Natural killer cell treated with Interleukin-12 subunit alpha and Interleukin-12 subunit beta and Interleukin-15 and Interleukin-18, amount 100 ng/mL, for 72 hours (primary cell): ENCODE measurements at regions not wholly inside any gene's neighbourhood (a gene's known extent, or its start where the extent isn't known, plus 50 kb on each side); places are given as distances from the start of the nearest gene placed in this dataset.

Source experiments
- ATAC-seq, 2 donors: fragments of 150-1000 bp; cut with Tn5 transposase in 1 of 2; sonication (Bioruptor Pico), chemical (Tn5 transposase) in 1 of 2; 2 replicates each; pipeline ENCODE4 v1.10.0; 2021
- DNase-seq: peaks from one replicate; pipeline ENCODE4 v3.0.0; 2022; ENCODE audit warnings: low spot score
- H3K27ac Mint-ChIP-seq, 2 donors: 1 replicate in 1 of 2; 2 replicates in 1 of 2; pipeline ENCODE4 v1.8.0; 2022; ENCODE audit warnings: mixed read lengths in 2 of 2, mild to moderate bottlenecking in 1 of 2, moderate library complexity in 1 of 2
- H3K27me3 Mint-ChIP-seq, 2 donors: 1 replicate in 1 of 2; 2 replicates in 1 of 2; pipeline ENCODE4 v1.8.0; 2022; ENCODE audit warnings: mixed read lengths in 2 of 2
- H3K36me3 Mint-ChIP-seq: one replicate; pipeline ENCODE4 v1.8.0; 2022; ENCODE audit warnings: mixed read lengths
- H3K4me1 Mint-ChIP-seq, 2 donors: 1 replicate in 1 of 2; 2 replicates in 1 of 2; pipeline ENCODE4 v1.8.0; 2022; ENCODE audit warnings: low read depth in 2 of 2, mixed read lengths in 2 of 2, mild to moderate bottlenecking in 1 of 2
- H3K4me3 Mint-ChIP-seq: one replicate; pipeline ENCODE4 v1.8.0; 2022; ENCODE audit warnings: mixed read lengths
- H3K9me3 Mint-ChIP-seq: 2 replicates; pipeline ENCODE4 v1.8.0; 2022; ENCODE audit warnings: mixed read lengths

GRCh38 chr10:3432081-3432825 lies 259.7 kb upstream of the PITRM1 start:
- Mint-ChIP-seq H3K27ac (no peak overlapping the region), H3K4me1 (peaks cover 3 to 14% of the 10 kb centered on the region in 2 donors), H3K4me3 (no peak overlapping the region), H3K36me3 (peaks cover 17% of the 10 kb centered on the region), H3K9me3 (no peaks in the 10 kb centered on the region), H3K27me3 (peaks cover 5 to 9% of the 10 kb centered on the region in 2 donors)
- ATAC-seq (no peak), DNase-seq (no peak)

GRCh38 chr10:3430501-3430900 lies 257.9 kb upstream of the PITRM1 start:
- Mint-ChIP-seq H3K36me3 (peaks cover 17% of the 10 kb centered on the region), H3K27ac (no peak overlapping the region), H3K9me3 (no peaks in the 10 kb centered on the region), H3K4me3 (no peak overlapping the region), H3K27me3 (peaks cover 0 to 3% of the 10 kb centered on the region in 2 donors), H3K4me1 (peaks cover 3 to 14% of the 10 kb centered on the region in 2 donors)
- ATAC-seq = no peak
- no peak for DNase-seq

GRCh38 chr10:3429676-3430075 lies 257.1 kb upstream of the PITRM1 start:
- H3K36me3 Mint-ChIP-seq = peaks cover 17% of the 10 kb centered on the region
- peaks cover 0 to 3% of the 10 kb centered on the region in 2 donors for H3K27me3 Mint-ChIP-seq
- ATAC-seq = no peak
- H3K4me3 Mint-ChIP-seq = no peak overlapping the region
- H3K27ac Mint-ChIP-seq = no peak overlapping the region
- peaks cover 3 to 14% of the 10 kb centered on the region in 2 donors for H3K4me1 Mint-ChIP-seq
- no peak for DNase-seq
- no peaks in the 10 kb centered on the region for H3K9me3 Mint-ChIP-seq

GRCh38 chr10:3428826-3429225 lies 256.2 kb upstream of the PITRM1 start:
- no peak overlapping the region for H3K27ac Mint-ChIP-seq
- H3K4me1 Mint-ChIP-seq = peaks cover 3 to 21% of the 10 kb centered on the region in 2 donors
- H3K36me3 Mint-ChIP-seq = peaks cover 17% of the 10 kb centered on the region
- H3K9me3 Mint-ChIP-seq = no peaks in the 10 kb centered on the region
- no peak overlapping the region for H3K4me3 Mint-ChIP-seq
- ATAC-seq (no peak), DNase-seq (no peak)
- peaks cover 0 to 3% of the 10 kb centered on the region in 2 donors for H3K27me3 Mint-ChIP-seq

GRCh38 chr10:3427950-3428354 lies 255.4 kb upstream of the PITRM1 start:
- H3K36me3 Mint-ChIP-seq = peaks cover 17% of the 10 kb centered on the region
- no peaks in the 10 kb centered on the region for H3K9me3 Mint-ChIP-seq
- DNase-seq (no peak), ATAC-seq (no peak)
- no peak overlapping the region for H3K4me3 Mint-ChIP-seq
- H3K4me1 Mint-ChIP-seq = peaks cover 3 to 28% of the 10 kb centered on the region in 2 donors
- H3K27ac Mint-ChIP-seq = no peak overlapping the region
- peaks cover 0 to 8% of the 10 kb centered on the region in 2 donors for H3K27me3 Mint-ChIP-seq

GRCh38 chr10:3427347-3427746 lies 254.8 kb upstream of the PITRM1 start:
- Mint-ChIP-seq H3K27me3 (peaks cover 0 to 8% of the 10 kb centered on the region in 2 donors), H3K9me3 (no peaks in the 10 kb centered on the region), H3K27ac (no peak overlapping the region), H3K4me3 (no peak overlapping the region), H3K36me3 (peaks cover 17% of the 10 kb centered on the region), H3K4me1 (peaks cover 3 to 33% of the 10 kb centered on the region in 2 donors)
- ATAC-seq (no peak), DNase-seq (no peak)

GRCh38 chr10:3426190-3426845 lies 253.7 kb upstream of the PITRM1 start:
- DNase-seq (no peak), ATAC-seq (no peak)
- no peak overlapping the region for H3K27ac Mint-ChIP-seq
- H3K4me1 Mint-ChIP-seq = peaks cover 8 to 42% of the 10 kb centered on the region in 2 donors
- H3K4me3 Mint-ChIP-seq = no peak overlapping the region
- H3K27me3 Mint-ChIP-seq = peaks cover 0 to 8% of the 10 kb centered on the region in 2 donors
- H3K9me3 Mint-ChIP-seq = no peaks in the 10 kb centered on the region
- peaks cover 17% of the 10 kb centered on the region for H3K36me3 Mint-ChIP-seq

GRCh38 chr10:3425716-3426115 lies 253.1 kb upstream of the PITRM1 start:
- H3K4me1 Mint-ChIP-seq = peaks cover 10 to 43% of the 10 kb centered on the region in 2 donors
- ATAC-seq (no peak), DNase-seq (no peak)
- peaks cover 0 to 9% of the 10 kb centered on the region in 2 donors for H3K27me3 Mint-ChIP-seq
- H3K27ac Mint-ChIP-seq = no peak overlapping the region
- H3K36me3 Mint-ChIP-seq = peaks cover 11% of the 10 kb centered on the region
- no peaks in the 10 kb centered on the region for H3K9me3 Mint-ChIP-seq
- H3K4me3 Mint-ChIP-seq = no peak overlapping the region

- H3K4me1 Mint-ChIP-seq = peaks cover 12 to 44% of the 10 kb centered on the region in 2 donors
- no peak for DNase-seq
- H3K27me3 Mint-ChIP-seq = peaks cover 0 to 13% of the 10 kb centered on the region in 2 donors
- H3K36me3 Mint-ChIP-seq = peaks cover 7% of the 10 kb centered on the region
- no peak overlapping the region for H3K27ac Mint-ChIP-seq
- H3K4me3 Mint-ChIP-seq = no peak overlapping the region
- no peak for ATAC-seq
- H3K9me3 Mint-ChIP-seq = no peaks in the 10 kb centered on the region
Observed at GRCh38 chr10:3425261-3425660, 252.7 kb upstream of the PITRM1 start.

- Mint-ChIP-seq H3K4me3 (no peak overlapping the region), H3K27ac (no peak overlapping the region), H3K4me1 (peaks cover 22 to 48% of the 10 kb centered on the region in 2 donors), H3K36me3 (no peaks in the 10 kb centered on the region), H3K9me3 (no peaks in the 10 kb centered on the region), H3K27me3 (peaks cover 0 to 12% of the 10 kb centered on the region in 2 donors)
- ATAC-seq = no peak
- no peak for DNase-seq
Observed at GRCh38 chr10:3424111-3424851, 251.7 kb upstream of the PITRM1 start.

- no peaks in the 10 kb centered on the region for H3K36me3 Mint-ChIP-seq
- H3K9me3 Mint-ChIP-seq = no peaks in the 10 kb centered on the region
- DNase-seq (no peak), ATAC-seq (no peak)
- H3K4me3 Mint-ChIP-seq = no peak overlapping the region
- H3K27me3 Mint-ChIP-seq = peaks cover 0 to 13% of the 10 kb centered on the region in 2 donors
- H3K4me1 Mint-ChIP-seq = peaks cover 22 to 50% of the 10 kb centered on the region in 2 donors
- no peak overlapping the region for H3K27ac Mint-ChIP-seq
Observed at GRCh38 chr10:3423384-3423783, 250.8 kb upstream of the PITRM1 start.

- ATAC-seq = no peak
- H3K27ac Mint-ChIP-seq = peak overlapping the region; percentile 57 to 60
- H3K36me3 Mint-ChIP-seq = no peaks in the 10 kb centered on the region
- no peak for DNase-seq
- peaks cover 0 to 15% of the 10 kb centered on the region in 2 donors for H3K27me3 Mint-ChIP-seq
- peaks cover 22 to 57% of the 10 kb centered on the region in 2 donors for H3K4me1 Mint-ChIP-seq
- H3K9me3 Mint-ChIP-seq = no peaks in the 10 kb centered on the region
- peak overlapping the region; percentile 68 for H3K4me3 Mint-ChIP-seq
Observed at GRCh38 chr10:3422282-3422681, 249.7 kb upstream of the PITRM1 start.

GRCh38 chr10:3421537-3422257 lies 249.1 kb upstream of the PITRM1 start:
- Mint-ChIP-seq H3K27me3 (peaks cover 0 to 15% of the 10 kb centered on the region in 2 donors), H3K27ac (peak overlapping the region; percentile 57 to 60), H3K4me1 (peaks cover 22 to 57% of the 10 kb centered on the region in 2 donors), H3K9me3 (no peaks in the 10 kb centered on the region), H3K36me3 (no peaks in the 10 kb centered on the region), H3K4me3 (peak overlapping the region; percentile 68)
- ATAC-seq (peak; percentile 75 to 80), DNase-seq (no peak)
